ENCODE measurements at regions not wholly inside any gene's neighbourhood (a gene's known extent, or its start where the extent isn't known, plus 50 kb on each side); places are given as distances from the start of the nearest gene placed in this dataset.
"Not testable (repeated sequence)": the region's sequence is repeated elsewhere in the genome, so short reads cannot be mapped to it uniquely, and the experiment has no call there.

- not testable (repeated sequence) for TF ChIP-seq CTCF (IDR thresholded peaks at IDR 0.05; ENCODE audit: insufficient read depth, low read length); POLR2AphosphoS5 (IDR thresholded peaks at IDR 0.05; ENCODE audit: low read depth); REST (IDR thresholded peaks at IDR 0.05; ENCODE audit: insufficient replicate concordance, low read depth); GABPA (IDR thresholded peaks at IDR 0.05; ENCODE audit: low read depth)
- peak; percentile 64 for TF ChIP-seq SPI1 (IDR thresholded peaks at IDR 0.05; ENCODE audit: borderline replicate concordance, low read depth)
These were observed 211.5 kb downstream of the MEMO1 start for GRCh38 chr2:31799282-31799681.

Data from HL-60 (cell line).